ENCODE measurements at regions not wholly inside any gene's neighbourhood (a gene's known extent, or its start where the extent isn't known, plus 50 kb on each side); places are given as distances from the start of the nearest gene placed in this dataset.
"Not testable (repeated sequence)": the region's sequence is repeated elsewhere in the genome, so short reads cannot be mapped to it uniquely, and the experiment has no call there.

DNA sequence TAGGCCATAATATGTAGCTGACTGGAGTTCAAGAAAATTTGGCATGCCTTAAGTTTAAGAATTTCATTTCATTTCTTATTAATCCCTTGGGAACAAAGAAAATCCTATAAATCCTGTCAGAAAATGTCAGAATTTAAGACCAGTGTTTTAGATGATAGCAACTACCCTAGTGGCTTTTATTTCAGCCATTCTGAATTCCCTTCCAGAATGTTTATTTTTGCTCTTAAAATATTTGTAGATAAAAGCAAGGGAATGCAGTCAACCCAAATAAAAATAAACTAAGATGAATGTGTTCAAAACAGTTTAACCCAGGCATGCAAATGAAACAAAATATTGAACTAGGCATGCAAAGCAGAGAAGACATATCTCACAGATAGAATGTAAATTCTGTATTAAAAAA lies 356.9 kb upstream of the LRRC4C start:
- no peaks in the 10 kb centered on the region for H3K4me1 ChIP-seq
- ATAC-seq = no peak
- H3K27ac ChIP-seq = no peak overlapping the region

DNA sequence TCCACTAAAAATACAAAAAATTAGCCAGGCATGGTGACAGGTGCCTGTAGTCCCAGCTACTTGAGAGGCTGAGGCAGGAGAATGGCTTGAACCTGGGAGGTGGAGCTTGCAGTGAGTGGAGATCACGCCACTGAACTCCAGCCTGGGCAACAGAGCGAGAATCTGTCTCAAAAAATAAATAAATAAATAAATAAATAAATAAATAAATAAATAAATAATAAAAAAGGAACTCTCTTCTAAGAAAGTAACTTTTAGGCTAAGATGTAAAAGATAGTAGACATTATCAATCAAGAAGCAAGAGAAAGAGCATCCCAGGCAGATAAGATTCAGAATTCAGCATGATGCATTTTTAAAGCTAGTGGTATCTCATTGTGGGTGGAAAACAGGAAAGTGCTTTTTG lies 364.8 kb upstream of the LRRC4C start:
- not testable (repeated sequence) for H3K27ac ChIP-seq, H3K4me3 ChIP-seq, ATAC-seq, H3K9me3 ChIP-seq, H3K4me1 ChIP-seq, H3K36me3 ChIP-seq, H3K27me3 ChIP-seq
- WGBS, 2 donors (ENCODE audit: low coverage in 1 of 2) = 83 to 93% methylated on average over 2 of the region's 2 CpGs

More for the DNA sequence above, 356.9 kb upstream of the LRRC4C start:
- Histone ChIP-seq H3K9me3 (no peaks in the 10 kb centered on the region), H3K27me3 (no peaks in the 10 kb centered on the region), H3K4me3 (no peak overlapping the region), H3K36me3 (no peaks in the 10 kb centered on the region)
- TF ChIP-seq POLR2AphosphoS5 (IDR thresholded peaks at IDR 0.05) = no peak
- TF ChIP-seq EP300 (IDR thresholded peaks at IDR 0.05) = no peak
- TF ChIP-seq POLR2A (IDR thresholded peaks at IDR 0.05) = no peak
- TF ChIP-seq, protein P1, sequence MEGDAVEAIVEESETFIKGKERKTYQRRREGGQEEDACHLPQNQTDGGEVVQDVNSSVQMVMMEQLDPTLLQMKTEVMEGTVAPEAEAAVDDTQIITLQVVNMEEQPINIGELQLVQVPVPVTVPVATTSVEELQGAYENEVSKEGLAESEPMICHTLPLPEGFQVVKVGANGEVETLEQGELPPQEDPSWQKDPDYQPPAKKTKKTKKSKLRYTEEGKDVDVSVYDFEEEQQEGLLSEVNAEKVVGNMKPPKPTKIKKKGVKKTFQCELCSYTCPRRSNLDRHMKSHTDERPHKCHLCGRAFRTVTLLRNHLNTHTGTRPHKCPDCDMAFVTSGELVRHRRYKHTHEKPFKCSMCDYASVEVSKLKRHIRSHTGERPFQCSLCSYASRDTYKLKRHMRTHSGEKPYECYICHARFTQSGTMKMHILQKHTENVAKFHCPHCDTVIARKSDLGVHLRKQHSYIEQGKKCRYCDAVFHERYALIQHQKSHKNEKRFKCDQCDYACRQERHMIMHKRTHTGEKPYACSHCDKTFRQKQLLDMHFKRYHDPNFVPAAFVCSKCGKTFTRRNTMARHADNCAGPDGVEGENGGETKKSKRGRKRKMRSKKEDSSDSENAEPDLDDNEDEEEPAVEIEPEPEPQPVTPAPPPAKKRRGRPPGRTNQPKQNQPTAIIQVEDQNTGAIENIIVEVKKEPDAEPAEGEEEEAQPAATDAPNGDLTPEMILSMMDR (IDR thresholded peaks at IDR 0.05) = no peak

DNA sequence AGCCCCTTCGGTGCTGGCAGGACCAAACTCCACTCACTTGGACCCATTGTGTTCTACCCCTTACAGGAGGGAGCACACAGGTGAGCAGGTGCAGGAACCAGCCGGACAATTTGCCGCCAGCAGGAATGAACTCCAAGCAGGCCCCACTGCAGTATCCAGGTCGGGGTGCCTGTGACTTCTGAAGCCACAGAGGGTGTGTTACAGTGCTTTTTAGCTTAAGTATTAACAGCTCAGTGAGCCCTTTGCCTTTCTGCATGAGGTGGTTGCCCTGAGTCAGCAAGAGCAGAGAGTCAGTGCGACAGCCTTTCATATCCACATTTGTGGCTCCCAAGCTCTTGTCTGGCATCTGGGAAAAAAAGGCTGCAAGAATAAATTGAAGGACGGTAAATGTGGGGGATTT lies 366.6 kb upstream of the LRRC4C start:
- H3K4me1 ChIP-seq = no peaks in the 10 kb centered on the region
- H3K4me3 ChIP-seq = no peak overlapping the region
- TF ChIP-seq EP300 (IDR thresholded peaks at IDR 0.05) = no peak
- no peak for TF ChIP-seq POLR2AphosphoS5 (IDR thresholded peaks at IDR 0.05)
- TF ChIP-seq POLR2A (IDR thresholded peaks at IDR 0.05) = no peak
- TF ChIP-seq, protein P1 (IDR thresholded peaks at IDR 0.05) = no peak
- no peaks in the 10 kb centered on the region for H3K27me3 ChIP-seq
- 74 to 96% methylated on average over 2 to 3 of the region's 6 CpGs for WGBS, 2 donors (ENCODE audit: low coverage in 1 of 2)
- no peaks in the 10 kb centered on the region for H3K9me3 ChIP-seq
- ATAC-seq = no peak
- no peaks in the 10 kb centered on the region for H3K36me3 ChIP-seq
- no peak overlapping the region for H3K27ac ChIP-seq

DNA sequence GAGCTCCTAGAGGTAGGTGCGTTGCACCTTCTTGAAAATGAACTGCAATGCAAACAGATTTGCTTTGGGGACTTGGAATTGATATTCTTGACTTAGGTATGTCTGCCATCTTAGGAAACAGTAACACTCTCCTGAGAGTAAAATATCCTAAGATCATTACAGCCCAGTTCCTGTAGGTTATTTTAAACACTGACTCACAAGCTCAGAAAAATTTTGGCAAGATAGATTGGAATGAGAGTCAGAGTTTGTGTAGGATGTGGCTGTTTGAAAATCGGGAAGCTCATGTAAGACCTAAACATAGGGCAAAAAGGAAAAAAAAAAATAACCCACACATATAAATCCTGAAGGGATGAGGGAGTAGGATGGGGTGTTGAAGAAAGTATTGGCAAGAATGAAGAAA lies 377.0 kb upstream of the LRRC4C start:
- Histone ChIP-seq H3K27me3 (no peaks in the 10 kb centered on the region), H3K4me3 (no peak overlapping the region), H3K36me3 (no peaks in the 10 kb centered on the region), H3K9me3 (peaks cover 0 to under 1% (median 0%) of the 10 kb centered on the region in 3 donors), H3K4me1 (no peaks in the 10 kb centered on the region), H3K27ac (no peak overlapping the region)
- 72 to 100% methylated on average over 1 to 2 of the region's 2 CpGs for WGBS, 2 donors (ENCODE audit: low coverage in 1 of 2)
- TF ChIP-seq, protein P1 (IDR thresholded peaks at IDR 0.05) = no peak
- no peak for TF ChIP-seq EP300 (IDR thresholded peaks at IDR 0.05)
- no peak for TF ChIP-seq POLR2AphosphoS5 (IDR thresholded peaks at IDR 0.05)
- ATAC-seq = no peak

DNA sequence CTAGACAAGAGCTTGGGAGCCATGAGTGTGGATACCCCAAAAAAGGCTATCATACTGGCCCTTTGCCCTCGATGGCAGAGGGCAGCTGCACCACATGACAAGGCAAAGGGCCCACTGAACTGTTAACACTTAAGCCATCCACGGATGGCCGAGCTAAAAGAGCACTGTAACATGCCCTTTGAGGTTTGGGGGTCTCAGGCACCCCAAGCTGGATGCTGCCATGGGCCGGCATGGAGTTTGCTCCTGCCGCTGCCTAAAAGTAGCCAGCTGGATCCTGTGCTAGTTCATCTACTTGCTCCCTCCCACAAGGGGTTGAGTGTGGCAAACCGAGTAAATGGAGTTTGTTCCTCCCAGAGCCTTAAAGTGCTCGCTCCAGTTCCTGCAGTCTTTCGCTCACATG lies 383.2 kb upstream of the LRRC4C start:
- peaks cover 0 to 22% (median 0%) of the 10 kb centered on the region in 3 donors for H3K9me3 ChIP-seq
- WGBS, 2 donors (ENCODE audit: low coverage in 1 of 2) = 94% methylated on average over 2 of the region's 8 CpGs; no CpG with 5 or more reads in 1 of the 2 donors
- TF ChIP-seq POLR2AphosphoS5 (IDR thresholded peaks at IDR 0.05) (no peak), POLR2A (IDR thresholded peaks at IDR 0.05) (no peak)
- TF ChIP-seq, protein P1 (IDR thresholded peaks at IDR 0.05) = no peak
- ATAC-seq = no peak
- H3K4me1 ChIP-seq = no peaks in the 10 kb centered on the region
- H3K4me3 ChIP-seq = no peak overlapping the region
- no peaks in the 10 kb centered on the region for H3K36me3 ChIP-seq
- H3K27ac ChIP-seq = no peak overlapping the region
- no peaks in the 10 kb centered on the region for H3K27me3 ChIP-seq

DNA sequence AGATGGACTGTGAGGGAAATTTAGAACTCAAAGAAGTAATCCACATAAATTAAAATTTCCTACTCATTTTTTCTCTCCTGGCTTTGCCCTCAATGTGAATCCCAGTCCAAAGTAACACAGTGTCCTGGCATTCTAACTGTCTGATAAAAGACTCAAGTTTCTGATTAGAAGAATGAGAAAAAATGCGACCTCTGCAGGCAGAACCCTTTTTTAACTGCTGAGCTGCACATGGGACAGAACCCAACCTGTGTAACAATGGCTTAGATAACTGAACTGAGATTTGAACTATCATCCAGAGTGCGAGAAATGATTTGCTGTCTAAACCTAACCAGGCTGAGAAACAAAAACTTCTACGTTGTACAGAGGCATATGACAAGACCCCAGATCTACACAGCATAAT lies 385.6 kb upstream of the LRRC4C start:
- 59 to 69% methylated on average over 3 of the region's 3 CpGs for WGBS, 2 donors (ENCODE audit: low coverage in 1 of 2)

More for the DNA sequence above, 385.6 kb upstream of the LRRC4C start:
- TF ChIP-seq POLR2AphosphoS5 (IDR thresholded peaks at IDR 0.05) = no peak
- TF ChIP-seq, protein P1 (IDR thresholded peaks at IDR 0.05) = no peak
- no peak for TF ChIP-seq EP300 (IDR thresholded peaks at IDR 0.05)
- no peak for TF ChIP-seq POLR2A (IDR thresholded peaks at IDR 0.05)
- no peak overlapping the region for H3K4me3 ChIP-seq
- peaks cover 0 to 22% (median 0%) of the 10 kb centered on the region in 3 donors for H3K9me3 ChIP-seq
- no peaks in the 10 kb centered on the region for H3K27me3 ChIP-seq
- no peak overlapping the region for H3K27ac ChIP-seq
- H3K36me3 ChIP-seq = no peaks in the 10 kb centered on the region
- H3K4me1 ChIP-seq = no peaks in the 10 kb centered on the region
- ATAC-seq = no peak

All from gastroesophageal sphincter (tissue), 4 donors.